Body of pancreas (tissue), 4 donors: ENCODE measurements at regions not wholly inside any gene's neighbourhood (a gene's known extent, or its start where the extent isn't known, plus 50 kb on each side); places are given as distances from the start of the nearest gene placed in this dataset.

Experiments used
- ATAC-seq: fragments of 150-250 bp; one replicate; pipeline ENCODE4 v1.9.1; 2016
- DNase-seq, 4 donors: peaks; one replicate each; pipeline ENCODE4 v3.0.0-alpha.2; 2019
- H3K27ac ChIP-seq, 4 donors: fragments of 200-600 bp; sonication (generic); 1 replicate in 3 of 4; 2 replicates in 1 of 4; pipeline versions ENCODE4 v1.5.1 to v1.6.1; 2016 to 2019; ENCODE audit warnings: mild to moderate bottlenecking in 1 of 4, mixed read lengths in 1 of 4, moderate library complexity in 1 of 4
- H3K27me3 ChIP-seq, 2 donors: fragments of 200-600 bp; sonication (generic); one replicate each; pipeline ENCODE4 v1.6.0; 2016; ENCODE audit warnings: mild to moderate bottlenecking in 1 of 2
- H3K36me3 ChIP-seq, 2 donors: fragments of 200-600 bp; sonication (generic); replicated peaks in 1 of 2; 2 replicates each; pipeline ENCODE4 v1.5.1; 2016; ENCODE audit warnings: low read depth in 2 of 2; ENCODE audit not compliant: insufficient read depth in 1 of 2
- H3K4me1 ChIP-seq: fragments of 200-600 bp; sonication (generic); one replicate; pipeline ENCODE4 v1.6.0; 2016
- H3K4me3 ChIP-seq, 2 donors: fragments of 200-600 bp; sonication (generic); 1 replicate in 1 of 2; 2 replicates in 1 of 2; pipeline ENCODE4 v1.5.1; 2016 to 2019
- H3K9me3 ChIP-seq, 3 donors: fragments of 200-600 bp; sonication (generic); 1 replicate in 2 of 3; 2 replicates in 1 of 3; pipeline ENCODE4 v1.5.1; 2016
- CTCF ChIP-seq, 7 experiments: fragments of 450-650 bp in 4 of 7; fragments of 200-600 bp in 3 of 7; sonication (generic) in 3 of 7; IDR thresholded peaks; one replicate each; pipeline ENCODE4 v1.5.1; 2016 to 2019; ENCODE audit warnings: antibody characterized with exemption in 7 of 7
- POLR2A ChIP-seq, 3 donors: fragments of 450-650 bp; IDR thresholded peaks; one replicate each; pipeline ENCODE4 v1.6.1; 2016; ENCODE audit warnings: antibody characterized with exemption in 3 of 3, mild to moderate bottlenecking in 2 of 3
- WGBS, 2 donors: methylation state at CpG; one replicate each; pipeline ENCODE4 v1.1.5; 2017; 5-methylcytosine and 5-hydroxymethylcytosine counted together
- intact Hi-C: fragments of 100-400 bp; cut with DNase I; formaldehyde crosslinking; loops from one replicate; pipeline ENCODE4 v1.15.1; 2023

- no peak overlapping the region for H3K27ac ChIP-seq
- no peaks in the 10 kb centered on the region for H3K27me3 ChIP-seq
- DNase-seq (no peak), ATAC-seq (no peak)
- H3K36me3 ChIP-seq = no peaks in the 10 kb centered on the region
- TF ChIP-seq CTCF (IDR thresholded peaks at IDR 0.05) (no peak), POLR2A (IDR thresholded peaks at IDR 0.05) (no peak)
- H3K4me1 ChIP-seq = no peaks in the 10 kb centered on the region
- H3K9me3 ChIP-seq = no peaks in the 10 kb centered on the region
- intact Hi-C loops = no loop called here
- no peak overlapping the region for H3K4me3 ChIP-seq
Measured at GRCh38 chr2:123463886-123464285, 561.2 kb upstream of the CNTNAP5 start.

GRCh38 chr2:123468071-123468470, 557.0 kb upstream of the CNTNAP5 start:
- intact Hi-C loops = no loop called here
- WGBS, 2 donors = 0% methylated on average over 1 of the region's 1 CpG
- Histone ChIP-seq H3K27me3 (no peaks in the 10 kb centered on the region), H3K4me3 (no peak overlapping the region), H3K9me3 (no peaks in the 10 kb centered on the region), H3K36me3 (no peaks in the 10 kb centered on the region), H3K4me1 (no peaks in the 10 kb centered on the region), H3K27ac (no peak overlapping the region)
- no peak for ATAC-seq
- no peak for TF ChIP-seq CTCF (IDR thresholded peaks at IDR 0.05)
- TF ChIP-seq POLR2A (IDR thresholded peaks at IDR 0.05) = no peak
- no peak for DNase-seq

- H3K4me3 ChIP-seq = no peak overlapping the region
- DNase-seq = no peak
- H3K4me1 ChIP-seq = no peaks in the 10 kb centered on the region
- H3K27ac ChIP-seq = no peak overlapping the region
- 36 to 54% methylated on average over 3 of the region's 3 CpGs for WGBS, 2 donors
- no peak for ATAC-seq
- intact Hi-C loops = no loop called here
- TF ChIP-seq POLR2A (IDR thresholded peaks at IDR 0.05) (no peak), CTCF (IDR thresholded peaks at IDR 0.05) (no peak)
- no peaks in the 10 kb centered on the region for H3K36me3 ChIP-seq
- H3K27me3 ChIP-seq = no peaks in the 10 kb centered on the region
- no peaks in the 10 kb centered on the region for H3K9me3 ChIP-seq
Measured at GRCh38 chr2:123481406-123481805, 543.7 kb upstream of the CNTNAP5 start.

- H3K27ac ChIP-seq = no peak overlapping the region
- ATAC-seq = no peak
- H3K9me3 ChIP-seq = no peaks in the 10 kb centered on the region
- H3K27me3 ChIP-seq = no peaks in the 10 kb centered on the region
- H3K4me1 ChIP-seq = no peaks in the 10 kb centered on the region
- H3K36me3 ChIP-seq = no peaks in the 10 kb centered on the region
- intact Hi-C loops = no loop called here
- no peak overlapping the region for H3K4me3 ChIP-seq
- TF ChIP-seq CTCF (IDR thresholded peaks at IDR 0.05) = no peak
- no peak for TF ChIP-seq POLR2A (IDR thresholded peaks at IDR 0.05)
- DNase-seq = no peak
- 63 to 67% methylated on average over 1 of the region's 1 CpG for WGBS, 2 donors
Measured at GRCh38 chr2:123485056-123485455, 540.0 kb upstream of the CNTNAP5 start.

GRCh38 chr2:123493687-123494086, 531.4 kb upstream of the CNTNAP5 start:
- TF ChIP-seq POLR2A (IDR thresholded peaks at IDR 0.05) (no peak), CTCF (IDR thresholded peaks at IDR 0.05) (no peak)
- intact Hi-C loops = no loop called here
- Histone ChIP-seq H3K27ac (no peak overlapping the region), H3K4me1 (no peaks in the 10 kb centered on the region), H3K36me3 (no peaks in the 10 kb centered on the region), H3K9me3 (no peaks in the 10 kb centered on the region), H3K4me3 (no peak overlapping the region), H3K27me3 (no peaks in the 10 kb centered on the region)
- DNase-seq (no peak), ATAC-seq (no peak)
- 56 to 67% methylated on average over 1 of the region's 1 CpG for WGBS, 2 donors
